ENCODE measurements at regions not wholly inside any gene's neighbourhood (a gene's known extent, or its start where the extent isn't known, plus 50 kb on each side); places are given as distances from the start of the nearest gene placed in this dataset.

- Histone ChIP-seq H3K4me3 (no peak overlapping the region), H3K9me3 (no peaks in the 10 kb centered on the region), H3K27ac (no peak overlapping the region), H3K4me1 (no peaks in the 10 kb centered on the region), H3K27me3 (no peaks in the 10 kb centered on the region), H3K36me3 (no peaks in the 10 kb centered on the region)
- WGBS (ENCODE audit: insufficient coverage, low coverage, low lambda C conversion rate, missing lambda C conversion rate), result 26% methylated on average over 6 of the region's 6 CpGs
- TF ChIP-seq CTCF (IDR thresholded peaks at IDR 0.05) (no peak), POLR2A (IDR thresholded peaks at IDR 0.05) (no peak)
- no peak for ATAC-seq
- intact Hi-C loops (cut with DNase I), result no loop called here
- DNase-seq, result no peak
These were observed 492.9 kb downstream of the PCDH20 start for GRCh38 chr13:60922576-60923231.

GRCh38 chr13:60893801-60894200 is 496.8 kb downstream of the TDRD3 start:
- no peak for ATAC-seq
- intact Hi-C loops (cut with DNase I), result no loop called here

DNA sequence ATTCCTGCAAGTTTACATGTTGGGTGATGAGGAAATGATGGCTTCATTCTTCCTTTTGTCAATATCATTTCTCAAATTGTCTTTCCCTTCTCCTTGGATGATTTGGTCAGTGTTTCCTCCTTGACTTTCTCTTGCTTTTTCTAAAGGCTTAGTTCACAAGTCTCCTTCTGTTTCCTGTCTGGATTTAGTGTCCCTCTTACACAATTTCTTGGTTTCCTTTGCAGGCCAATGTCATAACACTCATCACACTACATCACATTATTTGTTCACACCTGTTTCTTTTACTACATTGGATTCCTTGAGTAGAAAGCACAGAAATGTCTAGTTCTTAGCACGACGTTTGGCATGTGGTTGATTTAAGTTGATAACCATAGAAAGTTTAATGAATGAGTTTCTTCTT is 490.7 kb downstream of the TDRD3 start:
- H3K4me1 ChIP-seq, result no peaks in the 10 kb centered on the region
- DNase-seq, result no peak
- H3K4me3 ChIP-seq, result no peak overlapping the region
- whole genome bisulfite sequencing (ENCODE audit: insufficient coverage, low coverage, low lambda C conversion rate, missing lambda C conversion rate), result 61% methylated on average over 2 of the region's 2 CpGs
- no peak for ATAC-seq
- H3K27me3 ChIP-seq, result no peaks in the 10 kb centered on the region
- H3K9me3 ChIP-seq, result no peaks in the 10 kb centered on the region
- intact Hi-C loops (cut with DNase I), result no loop called here
- H3K27ac ChIP-seq, result no peak overlapping the region
- TF ChIP-seq POLR2A (IDR thresholded peaks at IDR 0.05) (no peak), CTCF (IDR thresholded peaks at IDR 0.05) (no peak)
- no peaks in the 10 kb centered on the region for H3K36me3 ChIP-seq

More at GRCh38 chr13:60893801-60894200, 496.8 kb downstream of the TDRD3 start:
- DNase-seq, result no peak
- Histone ChIP-seq H3K4me1 (no peaks in the 10 kb centered on the region), H3K27ac (no peak overlapping the region), H3K4me3 (no peak overlapping the region), H3K9me3 (no peaks in the 10 kb centered on the region), H3K36me3 (no peaks in the 10 kb centered on the region), H3K27me3 (no peaks in the 10 kb centered on the region)
- 25% methylated on average over 1 of the region's 1 CpG for WGBS (ENCODE audit: insufficient coverage, low coverage, low lambda C conversion rate, missing lambda C conversion rate)
- no peak for TF ChIP-seq CTCF (IDR thresholded peaks at IDR 0.05)
- TF ChIP-seq POLR2A (IDR thresholded peaks at IDR 0.05), result no peak

DNA sequence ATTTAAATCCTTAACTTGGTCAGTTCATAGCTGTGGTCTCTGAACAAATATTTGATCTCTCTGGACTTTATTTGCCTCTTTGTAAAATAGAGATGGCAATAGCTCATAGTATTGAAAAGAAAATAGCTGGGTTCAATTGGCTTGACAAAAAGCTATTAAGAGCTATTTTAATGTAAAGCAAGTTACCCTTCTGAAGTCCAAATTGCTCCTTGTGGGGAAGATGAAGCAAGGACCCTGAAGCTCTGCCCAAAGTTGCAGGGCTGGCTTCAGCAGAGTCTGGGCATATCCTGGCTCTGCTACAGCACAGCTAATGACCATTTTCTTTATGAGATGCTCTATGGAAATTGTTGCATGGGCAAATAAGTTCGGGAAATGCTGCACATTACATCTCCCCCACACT is 484.5 kb downstream of the TDRD3 start:
- Histone ChIP-seq H3K36me3 (no peaks in the 10 kb centered on the region), H3K27ac (no peak overlapping the region), H3K27me3 (no peaks in the 10 kb centered on the region), H3K4me1 (no peaks in the 10 kb centered on the region), H3K9me3 (no peaks in the 10 kb centered on the region), H3K4me3 (no peak overlapping the region)
- DNase-seq (no peak), ATAC-seq (no peak)
- intact Hi-C loops (cut with DNase I), result no loop called here
- 22% methylated on average over 1 of the region's 1 CpG for WGBS (ENCODE audit: insufficient coverage, low coverage, low lambda C conversion rate, missing lambda C conversion rate)
- TF ChIP-seq POLR2A (IDR thresholded peaks at IDR 0.05) (no peak), CTCF (IDR thresholded peaks at IDR 0.05) (no peak)

GRCh38 chr13:60873116-60873515 is 476.1 kb downstream of the TDRD3 start:
- Histone ChIP-seq H3K36me3 (no peaks in the 10 kb centered on the region), H3K27me3 (no peaks in the 10 kb centered on the region), H3K9me3 (no peaks in the 10 kb centered on the region), H3K27ac (no peak overlapping the region), H3K4me1 (no peaks in the 10 kb centered on the region), H3K4me3 (no peak overlapping the region)
- DNase-seq, result no peak
- no peak for TF ChIP-seq CTCF (IDR thresholded peaks at IDR 0.05)
- TF ChIP-seq POLR2A (IDR thresholded peaks at IDR 0.05), result no peak
- no peak for ATAC-seq
- intact Hi-C loops (cut with DNase I), result no loop called here
- 40% methylated on average over 2 of the region's 2 CpGs for WGBS (ENCODE audit: insufficient coverage, low coverage, low lambda C conversion rate, missing lambda C conversion rate)
